Dermis blood vessel endothelial cell (primary cell): ENCODE measurements at regions not wholly inside any gene's neighbourhood (a gene's known extent, or its start where the extent isn't known, plus 50 kb on each side); places are given as distances from the start of the nearest gene placed in this dataset.

Experiments used
- DNase-seq: peaks from one replicate; pipeline ENCODE4 v3.0.0; 2010

- no peak for DNase-seq
Observed at GRCh38 chr10:10207538-10207937, 810.1 kb upstream of the CELF2 start.

GRCh38 chr10:10208196-10208595, 809.5 kb upstream of the CELF2 start:
- DNase-seq = no peak

GRCh38 chr10:10209167-10209566, 808.5 kb upstream of the CELF2 start:
- no peak for DNase-seq

- no peak for DNase-seq
Observed at GRCh38 chr10:10211409-10211808, 806.3 kb upstream of the CELF2 start.

GRCh38 chr10:10213237-10213636, 804.4 kb upstream of the CELF2 start:
- DNase-seq = no peak

GRCh38 chr10:10222304-10222841, 795.3 kb upstream of the CELF2 start:
- DNase-seq = no peak

GRCh38 chr10:10223131-10223530, 794.5 kb upstream of the CELF2 start:
- DNase-seq = no peak

- DNase-seq = no peak
Observed at GRCh38 chr10:10225136-10225676, 792.5 kb upstream of the CELF2 start.

GRCh38 chr10:10233229-10233628, 784.4 kb upstream of the CELF2 start:
- DNase-seq = peak; percentile 1

GRCh38 chr10:10235003-10235402, 782.7 kb upstream of the CELF2 start:
- DNase-seq = no peak

GRCh38 chr10:10247585-10247984, 770.1 kb upstream of the CELF2 start:
- DNase-seq = no peak

GRCh38 chr10:10256860-10257259, 760.8 kb upstream of the CELF2 start:
- DNase-seq = no peak

GRCh38 chr10:10259013-10259412, 758.7 kb upstream of the CELF2 start:
- DNase-seq = no peak

GRCh38 chr10:10270126-10271050, 747.3 kb upstream of the CELF2 start:
- DNase-seq = no peak

- DNase-seq = no peak
Observed at GRCh38 chr10:10271639-10272192, 746.0 kb upstream of the CELF2 start.

GRCh38 chr10:10273661-10274060, 744.0 kb upstream of the CELF2 start:
- DNase-seq = no peak

GRCh38 chr10:10279906-10280305, 737.8 kb upstream of the CELF2 start:
- no peak for DNase-seq

- no peak for DNase-seq
Observed at GRCh38 chr10:10292501-10292900, 725.2 kb upstream of the CELF2 start.

- no peak for DNase-seq
Observed at GRCh38 chr10:10293041-10293440, 724.6 kb upstream of the CELF2 start.

- no peak for DNase-seq
Observed at GRCh38 chr10:10293481-10293951, 724.2 kb upstream of the CELF2 start.

- DNase-seq = no peak
Observed at GRCh38 chr10:10294184-10294880, 723.3 kb upstream of the CELF2 start.

GRCh38 chr10:10294881-10295529, 722.7 kb upstream of the CELF2 start:
- DNase-seq = no peak
